ENCODE measurements at regions not wholly inside any gene's neighbourhood (a gene's known extent, or its start where the extent isn't known, plus 50 kb on each side); places are given as distances from the start of the nearest gene placed in this dataset.

GRCh38 chr13:40178130-40178529 is 488.3 kb downstream of the FOXO1 start:
- no peak overlapping the region for H2AFZ ChIP-seq (ENCODE audit: low read depth, low read length)
- POLR2A ChIA-PET: no interaction called here
- H3K79me2 ChIP-seq (ENCODE audit: control insufficient read depth, insufficient read depth, low read length): no peaks in the 10 kb centered on the region
- CTCF ChIA-PET (ENCODE audit: low intra/inter-chr PET ratio): no interaction called here
- no TSS peak for BruUV-seq (replicated peaks)
- H3K9me3 ChIP-seq (replicated peaks; ENCODE audit: control insufficient read depth, insufficient read depth, low read depth, low read length): no peaks in the 10 kb centered on the region
- no peaks in the 10 kb centered on the region for H3K4me1 ChIP-seq (replicated peaks in 1 of 2; ENCODE audit: control insufficient read depth in 2 of 2, insufficient read depth in 2 of 2, low read length in 2 of 2)
- in situ Hi-C loops (cut with MboI) (no loop called here), intact Hi-C loops (cut with micrococcal nuclease) (no loop called here)
- WGBS (ENCODE audit: insufficient coverage, low coverage, missing lambda C conversion rate): 0% methylated on average over 5 of the region's 5 CpGs
- no peak overlapping the region for H3K27ac ChIP-seq (ENCODE audit: extremely low read depth, low read depth, low read length)
- H3K27me3 ChIP-seq (ENCODE audit: control insufficient read depth in 2 of 2, insufficient read depth in 2 of 2, low read length in 2 of 2): peaks cover 0 to 8% of the 10 kb centered on the region in 2 experiments; a peak in 2 of 5 replicates
- H3K36me3 ChIP-seq (ENCODE audit: control insufficient read depth, insufficient read depth, low read length): no peaks in the 10 kb centered on the region
- no peak overlapping the region for H3K4me3 ChIP-seq
- DNase-seq (ENCODE audit: extremely low read depth in 1 of 4, low spot score in 3 of 4) (no peak), ATAC-seq (no peak), FAIRE-seq (no peak)
- no peak overlapping the region for H3K4me2 ChIP-seq (ENCODE audit: insufficient read depth, low read length)
- H4K20me1 ChIP-seq (replicated peaks; ENCODE audit: control insufficient read depth, insufficient read depth, low read length): no peaks in the 10 kb centered on the region
- no peak for TF ChIP-seq ARHGAP35 (IDR thresholded peaks at IDR 0.05; ENCODE audit: partially characterized antibody)
- no peak for TF ChIP-seq TCF7L2 (IDR thresholded peaks at IDR 0.05; ENCODE audit: low read depth, low read length)
- TF ChIP-seq NR0B1 (IDR thresholded peaks at IDR 0.05; ENCODE audit: partially characterized antibody): no peak
- TF ChIP-seq ZNF133 (CRISPR knock-in tag; IDR thresholded peaks at IDR 0.05): no peak
- no peak for TF ChIP-seq MTA2 (IDR thresholded peaks at IDR 0.05; ENCODE audit: low read depth)
- no peak for TF ChIP-seq HNRNPL (IDR thresholded peaks at IDR 0.05; ENCODE audit: low read depth, low read length)
- no peak for TF ChIP-seq ZNF280B (CRISPR knock-in tag; IDR thresholded peaks at IDR 0.05)
- no peak for TF ChIP-seq ZNF507 (tag; conservative IDR thresholded peaks at IDR 0.05)
- no peak for TF ChIP-seq MEF2A (IDR thresholded peaks at IDR 0.05; ENCODE audit: control insufficient read depth, low read depth, low read length)
- TF ChIP-seq ZNF444 (CRISPR knock-in tag; IDR thresholded peaks at IDR 0.05): no peak
- no peak for TF ChIP-seq ZNF232 (CRISPR knock-in tag; IDR thresholded peaks at IDR 0.05)
- no peak for TF ChIP-seq GATAD2B (IDR thresholded peaks at IDR 0.05; ENCODE audit: borderline replicate concordance)
- no peaks in the 10 kb centered on the region for H3K9me1 ChIP-seq (ENCODE audit: control insufficient read depth, insufficient read depth, low read length)
- no peak overlapping the region for H3K9ac ChIP-seq (ENCODE audit: insufficient read depth in 1 of 2, low read depth in 2 of 2, low read length in 2 of 2)
